Smooth muscle cell (in vitro differentiated cells): ENCODE measurements at regions not wholly inside any gene's neighbourhood (a gene's known extent, or its start where the extent isn't known, plus 50 kb on each side); places are given as distances from the start of the nearest gene placed in this dataset.
A peak's percentile ranks its signal among the peaks of the same experiment; 100 is the strongest.

Experiments used
- DNase-seq: peaks from one replicate; lab custom pipeline; 2025; ENCODE audit not compliant: unreplicated experiment; lab: John Stamatoyannopoulos, UW
- H2AFZ ChIP-seq: fragments of 200-600 bp; sonication (generic); 2 replicates; pipeline ENCODE4 v1.6.0; 2016; ENCODE audit warnings: antibody characterized with exemption, low read depth, mild to moderate bottlenecking
- H3F3A ChIP-seq: fragments of 200-600 bp; sonication (generic); 2 replicates; pipeline ENCODE4 v1.6.0; 2017; ENCODE audit warnings: antibody characterized with exemption, low read depth
- H3K27ac ChIP-seq: fragments of 200-600 bp; sonication (generic); 2 replicates; pipeline ENCODE4 v1.5.1; 2016; ENCODE audit warnings: low read depth, mild to moderate bottlenecking
- H3K27me3 ChIP-seq: fragments of 200-600 bp; sonication (generic); 2 replicates; pipeline ENCODE4 v1.6.1; 2016; ENCODE audit warnings: low read depth, mild to moderate bottlenecking
- H3K36me3 ChIP-seq: fragments of 200-600 bp; sonication (generic); 2 replicates; pipeline ENCODE4 v1.5.1; 2016; ENCODE audit warnings: low read depth
- H3K4me1 ChIP-seq: fragments of 200-600 bp; sonication (generic); 2 replicates; pipeline ENCODE4 v1.5.1; 2016; ENCODE audit warnings: low read depth
- H3K4me2 ChIP-seq: fragments of 200-600 bp; sonication (generic); 2 replicates; pipeline ENCODE4 v1.6.0; 2016; ENCODE audit warnings: mild to moderate bottlenecking
- H3K4me3 ChIP-seq: fragments of 200-600 bp; sonication (generic); 2 replicates; pipeline ENCODE4 v1.5.1; 2016; ENCODE audit warnings: mild to moderate bottlenecking
- H3K79me2 ChIP-seq: fragments of 200-600 bp; sonication (generic); 2 replicates; pipeline ENCODE4 v1.6.0; 2016; ENCODE audit warnings: low read depth, mild to moderate bottlenecking
- H3K9ac ChIP-seq: fragments of 200-600 bp; sonication (generic); 2 replicates; pipeline ENCODE4 v1.6.0; 2016; ENCODE audit warnings: low read depth
- H3K9me3 ChIP-seq: fragments of 200-600 bp; sonication (generic); replicated peaks from 2 replicates; pipeline ENCODE4 v1.5.1; 2016; ENCODE audit warnings: low read depth
- H4K20me1 ChIP-seq: fragments of 200-600 bp; sonication (generic); 2 replicates; pipeline ENCODE4 v1.6.0; 2016; ENCODE audit warnings: low read depth
- CTCF ChIP-seq: fragments of 200-600 bp; sonication (generic); IDR thresholded peaks from 2 replicates; pipeline ENCODE4 v1.5.1; 2017; ENCODE audit warnings: borderline replicate concordance, mild to moderate bottlenecking, antibody characterized with exemption; ENCODE audit not compliant: insufficient read depth, poor library complexity, severe bottlenecking
- WGBS: methylation state at CpG from one replicate; pipeline ENCODE4 v1.1.7; 2016; ENCODE audit warnings: low lambda C conversion rate; 5-methylcytosine and 5-hydroxymethylcytosine counted together

- no peak for DNase-seq
- Histone ChIP-seq H3K4me1 (peaks cover 14% of the 10 kb centered on the region), H3K4me3 (no peak overlapping the region), H3F3A (no peaks in the 10 kb centered on the region), H3K4me2 (no peak overlapping the region), H3K9me3 (no peaks in the 10 kb centered on the region), H3K27ac (peak overlapping the region; percentile 72), H3K9ac (no peak overlapping the region), H3K36me3 (no peaks in the 10 kb centered on the region), H4K20me1 (no peaks in the 10 kb centered on the region), H3K27me3 (no peaks in the 10 kb centered on the region), H2AFZ (no peak overlapping the region), H3K79me2 (no peaks in the 10 kb centered on the region)
- no peak for TF ChIP-seq CTCF
- WGBS: 33% methylated on average over 6 of the region's 6 CpGs
These were observed 323.1 kb downstream of the FOXL1 start for GRCh38 chr16:86901483-86901882.

DNA sequence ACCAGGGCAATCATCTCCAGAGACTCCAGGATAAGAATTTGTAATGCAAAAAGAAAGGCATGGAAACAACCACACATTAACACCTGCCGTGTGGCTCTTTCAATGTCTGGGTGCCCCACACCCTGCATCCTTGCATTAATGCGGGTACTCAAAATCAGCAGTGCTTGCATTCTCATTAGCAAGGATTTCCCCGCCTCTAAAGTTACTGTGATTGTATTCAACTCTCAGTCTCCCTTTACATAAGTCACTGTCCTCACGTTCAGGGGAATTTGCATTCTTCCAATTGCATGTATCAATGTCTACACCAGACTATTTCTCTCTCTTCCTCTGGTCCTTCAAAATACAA lies 324.3 kb downstream of the FOXL1 start:
- Histone ChIP-seq H3F3A (no peaks in the 10 kb centered on the region), H4K20me1 (no peaks in the 10 kb centered on the region), H3K4me1 (peaks cover 5% of the 10 kb centered on the region), H3K36me3 (no peaks in the 10 kb centered on the region), H3K4me2 (no peak overlapping the region), H3K9ac (no peak overlapping the region), H3K27me3 (no peaks in the 10 kb centered on the region), H3K79me2 (no peaks in the 10 kb centered on the region), H3K27ac (no peak overlapping the region), H2AFZ (no peak overlapping the region), H3K4me3 (no peak overlapping the region), H3K9me3 (no peaks in the 10 kb centered on the region)
- no peak for TF ChIP-seq CTCF
- WGBS: 82% methylated on average over 4 of the region's 4 CpGs
- no peak for DNase-seq

GRCh38 chr16:86903068-86903467 lies 324.7 kb downstream of the FOXL1 start:
- Histone ChIP-seq H3K79me2 (no peaks in the 10 kb centered on the region), H3K9ac (no peak overlapping the region), H3K27me3 (no peaks in the 10 kb centered on the region), H3K36me3 (no peaks in the 10 kb centered on the region), H3K9me3 (no peaks in the 10 kb centered on the region), H3K4me1 (peaks cover 5% of the 10 kb centered on the region), H3F3A (no peaks in the 10 kb centered on the region), H4K20me1 (no peaks in the 10 kb centered on the region), H3K27ac (no peak overlapping the region), H2AFZ (no peak overlapping the region), H3K4me3 (no peak overlapping the region), H3K4me2 (no peak overlapping the region)
- no peak for TF ChIP-seq CTCF
- 95% methylated on average over 1 of the region's 1 CpG for WGBS
- DNase-seq: no peak

- 90% methylated on average over 9 of the region's 9 CpGs for WGBS
- Histone ChIP-seq H3K79me2 (no peaks in the 10 kb centered on the region), H3K27me3 (no peaks in the 10 kb centered on the region), H3F3A (peaks cover 8% of the 10 kb centered on the region), H3K36me3 (no peaks in the 10 kb centered on the region), H3K4me1 (peaks cover 5% of the 10 kb centered on the region), H3K27ac (peak overlapping the region; percentile 89), H4K20me1 (no peaks in the 10 kb centered on the region), H2AFZ (no peak overlapping the region), H3K9ac (no peak overlapping the region), H3K4me2 (no peak overlapping the region), H3K4me3 (no peak overlapping the region), H3K9me3 (no peaks in the 10 kb centered on the region)
- TF ChIP-seq CTCF: no peak
- no peak for DNase-seq
These were observed 327.0 kb downstream of the FOXL1 start for GRCh38 chr16:86905302-86905701.
